ENCODE measurements at regions not wholly inside any gene's neighbourhood (a gene's known extent, or its start where the extent isn't known, plus 50 kb on each side); places are given as distances from the start of the nearest gene placed in this dataset.

DNA sequence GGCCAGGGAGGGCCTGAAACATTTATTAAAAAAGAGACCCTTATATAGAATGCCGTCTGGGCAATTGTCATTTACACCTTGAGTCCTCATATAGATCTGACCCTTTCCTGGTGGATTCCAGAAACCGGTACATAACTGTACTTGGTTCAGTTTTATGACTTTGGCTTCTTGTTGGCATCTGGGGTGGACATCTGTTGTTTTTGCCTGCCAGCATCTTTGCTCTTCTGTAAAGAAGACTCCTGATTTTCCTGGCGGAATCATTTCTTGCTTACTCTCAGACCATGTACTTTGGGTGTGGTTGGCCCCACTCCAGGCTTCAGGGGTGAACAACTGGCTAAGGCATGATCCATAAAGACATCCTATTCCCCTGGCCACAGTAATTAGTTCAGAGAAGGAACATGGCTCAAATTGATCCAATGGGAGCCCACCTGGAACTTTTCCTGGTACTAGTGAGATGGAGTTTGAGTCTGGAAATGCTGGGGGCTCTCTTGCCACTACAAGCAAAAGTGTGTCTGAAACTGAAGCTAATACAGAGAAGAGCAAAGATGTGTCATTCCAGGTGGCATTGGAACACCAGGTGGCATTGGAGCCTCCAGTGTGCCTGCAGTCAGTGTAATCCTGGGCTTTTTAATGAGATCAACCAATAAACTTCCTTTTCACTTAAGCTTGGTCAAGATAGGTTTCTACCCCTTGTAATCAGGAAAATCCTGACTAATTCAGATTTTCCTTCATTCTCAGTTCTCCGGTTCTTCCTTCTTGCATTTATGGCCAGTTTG is 332.5 kb upstream of the CAMK1G start:
- DNase-seq (ENCODE audit: low read depth in 1 of 2, low spot score in 1 of 2) = peak in 1 of 2 experiments; percentile 68
- no peak for TF ChIP-seq JUND (IDR thresholded peaks at IDR 0.05; ENCODE audit: low read depth)
- in situ Hi-C loops (cut with HindIII; ENCODE audit: low pct_unique_long_range_greater_than_20kb, low sequenced_read_pairs) = no loop called here

- in situ Hi-C loops (cut with HindIII; ENCODE audit: low pct_unique_long_range_greater_than_20kb, low sequenced_read_pairs) = no loop called here
- DNase-seq (ENCODE audit: low read depth in 1 of 2, low spot score in 1 of 2) = no peak
- TF ChIP-seq JUND (IDR thresholded peaks at IDR 0.05; ENCODE audit: low read depth) = no peak
These were observed 326.7 kb upstream of the CAMK1G start for GRCh38 chr1:209256766-209257350.

GRCh38 chr1:209257454-209257853 is 326.1 kb upstream of the CAMK1G start:
- no peak for DNase-seq (ENCODE audit: low read depth in 1 of 2, low spot score in 1 of 2)
- in situ Hi-C loops (cut with HindIII; ENCODE audit: low pct_unique_long_range_greater_than_20kb, low sequenced_read_pairs) = no loop called here
- TF ChIP-seq JUND (IDR thresholded peaks at IDR 0.05; ENCODE audit: low read depth) = no peak

- in situ Hi-C loops (cut with HindIII; ENCODE audit: low pct_unique_long_range_greater_than_20kb, low sequenced_read_pairs) = no loop called here
- no peak for TF ChIP-seq JUND (IDR thresholded peaks at IDR 0.05; ENCODE audit: low read depth)
- DNase-seq (ENCODE audit: low read depth in 1 of 2, low spot score in 1 of 2) = no peak
These were observed 323.4 kb upstream of the CAMK1G start for GRCh38 chr1:209260136-209260535.

DNA sequence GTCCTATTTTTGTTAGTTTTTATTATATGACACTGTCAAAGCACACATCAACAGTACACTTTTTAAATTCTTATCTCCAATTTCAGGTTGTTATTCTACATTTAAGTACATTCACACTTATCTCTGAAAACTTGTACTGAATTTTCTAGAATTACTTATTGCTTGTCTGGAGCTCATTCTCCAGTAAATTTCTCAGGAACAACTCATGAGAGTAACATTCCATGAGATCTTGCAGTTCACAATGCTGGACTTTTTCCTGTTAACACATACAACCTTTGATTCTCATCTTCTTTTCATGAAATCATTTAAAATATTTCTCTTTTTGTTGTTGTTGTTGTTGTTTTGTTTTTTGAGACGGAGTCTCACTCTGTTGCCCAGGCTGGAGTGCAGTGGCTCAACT is 320.9 kb upstream of the CAMK1G start:
- in situ Hi-C loops (cut with HindIII; ENCODE audit: low pct_unique_long_range_greater_than_20kb, low sequenced_read_pairs) = no loop called here
- no peak for DNase-seq (ENCODE audit: low read depth in 1 of 2, low spot score in 1 of 2)
- TF ChIP-seq JUND (IDR thresholded peaks at IDR 0.05; ENCODE audit: low read depth) = no peak

DNA sequence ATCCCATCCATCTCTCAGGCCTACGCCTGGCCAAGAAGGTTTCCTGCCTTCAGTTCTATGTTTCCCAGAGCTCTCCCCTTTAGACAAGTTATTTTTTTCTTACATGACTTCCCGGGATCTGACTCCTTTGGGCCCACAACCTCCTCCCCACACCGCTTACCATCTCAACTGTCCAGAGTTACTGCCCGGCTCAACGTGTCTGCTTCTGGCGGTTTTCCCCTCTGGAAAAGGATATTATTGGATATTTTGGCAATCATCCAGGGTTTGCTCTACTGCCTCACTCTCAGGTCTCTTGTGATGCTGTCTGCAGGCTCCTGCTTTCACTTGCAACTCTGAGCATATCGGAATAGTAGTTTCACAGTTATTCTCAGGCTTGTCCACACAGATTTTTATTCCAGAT is 318.2 kb upstream of the CAMK1G start:
- in situ Hi-C loops (cut with HindIII; ENCODE audit: low pct_unique_long_range_greater_than_20kb, low sequenced_read_pairs) = no loop called here
- TF ChIP-seq JUND (IDR thresholded peaks at IDR 0.05; ENCODE audit: low read depth) = no peak
- DNase-seq (ENCODE audit: low read depth in 1 of 2, low spot score in 1 of 2) = no peak

GRCh38 chr1:209266590-209267205 is 316.8 kb upstream of the CAMK1G start:
- no peak for TF ChIP-seq JUND (IDR thresholded peaks at IDR 0.05; ENCODE audit: low read depth)
- in situ Hi-C loops (cut with HindIII; ENCODE audit: low pct_unique_long_range_greater_than_20kb, low sequenced_read_pairs) = no loop called here
- no peak for DNase-seq (ENCODE audit: low read depth in 1 of 2, low spot score in 1 of 2)

DNA sequence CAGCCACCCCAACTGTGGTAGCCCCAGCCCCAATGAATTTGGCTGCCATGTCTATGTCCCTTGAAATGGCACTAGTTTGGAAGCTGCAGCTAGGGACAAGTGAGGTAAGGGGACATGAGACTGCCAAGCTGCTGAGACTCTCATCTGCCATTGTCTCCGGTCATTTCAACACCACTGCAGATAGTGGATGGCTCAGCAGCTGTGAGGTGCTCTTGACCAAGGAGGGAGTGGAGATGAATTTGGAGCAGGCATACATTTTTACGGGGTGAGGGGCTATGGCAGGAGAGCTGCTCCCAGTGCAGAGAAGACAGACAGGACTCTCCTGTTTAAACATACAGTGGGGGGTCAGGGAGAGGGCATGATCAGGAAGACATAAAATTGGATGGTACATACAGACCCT is 315.5 kb upstream of the CAMK1G start:
- no peak for TF ChIP-seq JUND (IDR thresholded peaks at IDR 0.05; ENCODE audit: low read depth)
- in situ Hi-C loops (cut with HindIII; ENCODE audit: low pct_unique_long_range_greater_than_20kb, low sequenced_read_pairs) = no loop called here
- DNase-seq (ENCODE audit: low read depth in 1 of 2, low spot score in 1 of 2) = no peak

DNA sequence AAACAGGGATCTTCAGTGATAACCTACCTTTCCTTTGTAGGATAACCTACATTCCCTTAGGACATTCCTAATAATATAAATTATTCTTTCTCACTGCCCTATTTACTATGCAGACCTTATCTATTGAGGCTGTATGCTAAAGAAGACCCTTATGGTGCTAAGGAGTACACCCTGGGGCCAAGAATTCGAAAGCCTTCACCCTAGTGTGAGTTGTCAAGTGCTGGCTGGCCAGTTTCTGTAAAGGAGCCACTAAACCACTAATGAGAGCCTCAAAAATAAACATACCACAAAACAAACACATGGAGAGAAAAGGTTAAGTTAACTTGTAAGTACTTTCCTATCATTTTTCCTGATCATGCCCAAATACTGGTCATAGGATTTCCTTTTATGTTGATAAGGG is 315.0 kb upstream of the CAMK1G start:
- no peak for TF ChIP-seq JUND (IDR thresholded peaks at IDR 0.05; ENCODE audit: low read depth)
- in situ Hi-C loops (cut with HindIII; ENCODE audit: low pct_unique_long_range_greater_than_20kb, low sequenced_read_pairs) = no loop called here
- DNase-seq (ENCODE audit: low read depth in 1 of 2, low spot score in 1 of 2) = no peak

DNA sequence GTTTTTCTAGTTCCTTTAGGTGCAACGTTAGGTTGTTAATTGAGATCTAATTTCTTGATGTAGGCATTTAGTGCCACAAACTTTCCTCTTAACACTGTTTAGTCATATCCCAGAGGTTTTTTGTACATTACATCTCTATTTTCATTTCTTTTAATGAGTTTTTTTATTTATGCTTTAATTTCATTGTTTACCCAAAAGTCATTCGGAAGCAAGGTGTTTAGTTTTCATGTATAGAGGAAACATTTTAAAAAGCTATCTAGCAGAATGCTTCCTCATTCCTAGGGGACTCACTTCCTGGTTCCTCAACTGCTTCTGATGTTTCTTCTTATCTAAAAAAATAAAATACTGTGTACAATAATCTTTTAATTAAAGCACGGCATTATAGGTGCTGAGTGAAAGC is 307.2 kb upstream of the CAMK1G start:
- DNase-seq (ENCODE audit: low read depth in 1 of 2, low spot score in 1 of 2) = no peak
- in situ Hi-C loops (cut with HindIII; ENCODE audit: low pct_unique_long_range_greater_than_20kb, low sequenced_read_pairs) = no loop called here
- TF ChIP-seq JUND (IDR thresholded peaks at IDR 0.05; ENCODE audit: low read depth) = no peak

DNA sequence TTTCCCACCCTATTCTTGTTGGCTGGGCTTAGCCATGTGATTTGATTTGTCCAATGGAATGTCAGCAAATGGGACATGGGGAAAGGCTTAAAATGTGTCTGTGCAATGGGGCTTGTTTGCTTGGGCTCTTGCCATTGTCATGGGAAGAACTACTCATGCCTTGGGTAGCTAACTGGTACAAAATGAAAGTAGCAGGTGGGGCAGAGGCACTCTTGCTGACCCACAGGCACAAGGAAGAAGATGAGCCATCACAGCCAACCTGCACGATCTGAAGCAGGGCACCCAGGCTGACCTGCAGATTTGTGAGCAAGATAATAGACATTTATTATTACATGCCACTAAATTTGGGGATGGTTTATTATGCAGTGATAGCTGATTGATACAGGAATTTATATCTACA is 305.9 kb upstream of the CAMK1G start:
- in situ Hi-C loops (cut with HindIII; ENCODE audit: low pct_unique_long_range_greater_than_20kb, low sequenced_read_pairs) = no loop called here
- TF ChIP-seq JUND (IDR thresholded peaks at IDR 0.05; ENCODE audit: low read depth) = no peak
- DNase-seq (ENCODE audit: low read depth in 1 of 2, low spot score in 1 of 2) = no peak

DNA sequence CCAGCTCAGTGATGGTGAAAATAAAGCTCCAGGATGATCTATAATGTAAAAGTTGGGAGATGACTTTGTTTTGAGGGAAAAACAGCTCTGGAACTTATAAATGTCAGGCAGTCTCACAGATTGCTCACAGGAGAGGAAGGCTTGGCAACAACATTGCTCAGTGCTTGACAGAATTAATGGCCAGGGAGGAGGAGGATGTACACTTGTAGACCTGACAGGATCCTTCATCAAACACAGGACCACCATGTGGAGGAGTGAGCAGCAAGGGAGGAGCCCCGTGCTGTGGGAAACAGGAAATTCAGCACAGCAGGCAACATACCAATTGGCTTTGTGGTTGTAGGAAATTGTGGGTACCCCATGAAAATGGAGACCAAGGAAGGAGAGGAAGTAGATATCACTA is 291.8 kb upstream of the CAMK1G start:
- DNase-seq (ENCODE audit: low read depth in 1 of 2, low spot score in 1 of 2) = no peak
- in situ Hi-C loops (cut with HindIII; ENCODE audit: low pct_unique_long_range_greater_than_20kb, low sequenced_read_pairs) = no loop called here

GRCh38 chr1:209302779-209303568 is 280.5 kb upstream of the CAMK1G start:
- no peak for DNase-seq (ENCODE audit: low read depth in 1 of 2, low spot score in 1 of 2)
- in situ Hi-C loops (cut with HindIII; ENCODE audit: low pct_unique_long_range_greater_than_20kb, low sequenced_read_pairs) = no loop called here
- TF ChIP-seq JUND (IDR thresholded peaks at IDR 0.05; ENCODE audit: low read depth) = no peak

More for the DNA sequence above, 291.8 kb upstream of the CAMK1G start:
- no peak for TF ChIP-seq JUND (IDR thresholded peaks at IDR 0.05; ENCODE audit: low read depth)
